Coronary artery (tissue), 2 donors: ENCODE measurements at regions not wholly inside any gene's neighbourhood (a gene's known extent, or its start where the extent isn't known, plus 50 kb on each side); places are given as distances from the start of the nearest gene placed in this dataset.

Experiments
- DNase-seq: peaks from one replicate; pipeline ENCODE4 v3.0.0-alpha.2; 2017; ENCODE audit warnings: low spot score
- H3K27ac ChIP-seq, 2 donors: fragments of 200-600 bp; sonication (generic); one replicate each; pipeline ENCODE4 v1.5.1; 2016 to 2019
- H3K4me3 ChIP-seq: fragments of 200-600 bp; sonication (generic); 2 replicates; pipeline ENCODE4 v1.5.1; 2016; ENCODE audit warnings: mild to moderate bottlenecking, moderate library complexity
- CTCF ChIP-seq: fragments of 200-600 bp; sonication (generic); IDR thresholded peaks from one replicate; pipeline ENCODE4 v1.5.1; 2019; ENCODE audit warnings: antibody characterized with exemption

DNA sequence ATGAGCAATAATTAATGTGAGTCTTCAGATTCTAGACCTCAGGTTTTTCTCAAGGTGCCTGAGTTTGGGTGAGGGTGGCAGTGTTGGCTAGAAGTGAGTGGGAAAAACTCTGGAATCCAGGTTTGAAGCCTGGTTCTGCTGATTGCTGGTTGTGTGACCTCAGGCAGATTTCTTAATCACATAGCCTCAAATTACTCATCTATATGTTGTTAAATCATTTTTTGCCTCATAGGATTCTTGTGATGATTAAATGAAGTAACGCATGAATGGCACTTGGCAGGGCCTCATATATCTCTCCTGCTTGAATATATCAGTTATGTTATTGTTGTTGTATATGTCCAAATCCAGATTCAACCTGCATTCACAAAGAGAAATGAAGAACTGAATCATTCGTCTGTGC is 60.5 kb downstream of the NR2F2 start:
- Histone ChIP-seq H3K27ac (no peak overlapping the region), H3K4me3 (no peak overlapping the region)
- TF ChIP-seq CTCF, result no peak
- no peak for DNase-seq

- no peak overlapping the region for H3K4me3 ChIP-seq
- DNase-seq, result no peak
- no peak for TF ChIP-seq CTCF
- no peak overlapping the region for H3K27ac ChIP-seq
Measured at GRCh38 chr15:96392380-96393208, 62.1 kb downstream of the NR2F2 start.

GRCh38 chr15:96393209-96393513 is 62.7 kb downstream of the NR2F2 start:
- DNase-seq, result no peak
- no peak overlapping the region for H3K27ac ChIP-seq
- no peak for TF ChIP-seq CTCF

GRCh38 chr15:96395687-96396086 is 65.2 kb downstream of the NR2F2 start:
- TF ChIP-seq CTCF, result no peak
- Histone ChIP-seq H3K4me3 (no peak overlapping the region), H3K27ac (no peak overlapping the region)
- DNase-seq, result no peak

More at GRCh38 chr15:96393209-96393513, 62.7 kb downstream of the NR2F2 start:
- no peak overlapping the region for H3K4me3 ChIP-seq

DNA sequence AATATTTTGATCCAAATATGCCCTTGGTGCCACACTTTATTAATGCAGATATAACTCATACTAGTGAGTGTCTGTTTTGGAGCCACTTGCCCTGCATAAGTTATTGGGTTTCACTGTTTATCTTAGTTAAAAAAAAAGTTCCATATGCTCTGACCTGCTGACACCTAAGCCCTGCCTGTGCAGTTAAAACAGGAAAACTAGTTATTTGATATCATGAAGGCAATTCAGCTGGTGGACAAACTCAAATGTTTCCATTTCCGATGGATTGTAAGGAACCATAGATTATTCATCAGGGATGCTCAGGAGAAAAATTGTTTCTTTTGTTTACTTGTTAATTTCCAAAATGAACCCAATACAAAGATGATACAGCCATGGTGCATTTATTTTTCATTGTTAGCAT is 68.3 kb downstream of the NR2F2 start:
- no peak for DNase-seq
- H3K27ac ChIP-seq, result no peak overlapping the region
- H3K4me3 ChIP-seq, result no peak overlapping the region
- no peak for TF ChIP-seq CTCF

DNA sequence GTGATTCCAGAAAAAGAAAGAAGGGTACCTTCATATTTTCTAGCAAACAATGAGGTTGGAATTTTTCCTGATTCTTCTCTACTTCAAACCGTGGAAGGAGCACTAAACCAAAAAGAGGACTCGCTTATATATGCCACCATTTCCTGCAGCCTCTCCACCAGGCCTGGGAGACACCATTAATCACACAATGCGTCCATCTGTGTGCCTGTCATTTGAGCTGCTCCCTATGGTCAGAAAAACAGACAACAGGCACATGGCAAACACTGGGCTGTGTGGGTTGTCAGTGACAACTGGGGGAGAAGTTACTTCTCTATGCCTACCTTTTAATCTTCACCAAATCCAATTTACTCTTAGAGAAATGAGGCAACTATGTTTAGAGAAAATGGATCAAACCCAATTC is 71.9 kb downstream of the NR2F2 start:
- TF ChIP-seq CTCF, result no peak
- Histone ChIP-seq H3K4me3 (no peak overlapping the region), H3K27ac (no peak overlapping the region)
- DNase-seq, result no peak

DNA sequence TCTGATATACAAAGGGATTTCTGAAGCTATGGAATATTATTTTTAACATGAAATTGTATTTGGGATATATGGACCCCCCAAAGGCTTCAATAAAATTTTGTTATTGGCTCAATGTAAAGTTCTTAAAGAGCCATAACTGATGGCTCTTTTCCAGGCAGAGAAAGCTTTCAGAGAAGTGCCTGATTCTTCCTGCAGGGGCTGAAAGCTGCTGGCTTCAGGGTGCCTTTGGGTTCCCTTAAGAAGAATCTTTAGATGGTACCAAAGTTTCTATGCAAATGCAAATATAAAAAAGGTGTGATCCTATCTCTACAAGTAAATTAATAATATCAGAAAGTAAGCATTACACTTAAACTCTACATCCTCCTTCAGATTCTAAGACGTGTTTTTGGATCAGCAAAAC is 72.6 kb downstream of the NR2F2 start:
- Histone ChIP-seq H3K27ac (no peak overlapping the region), H3K4me3 (no peak overlapping the region)
- DNase-seq, result no peak
- TF ChIP-seq CTCF, result no peak
